ENCODE measurements at regions not wholly inside any gene's neighbourhood (a gene's known extent, or its start where the extent isn't known, plus 50 kb on each side); places are given as distances from the start of the nearest gene placed in this dataset.

- FAIRE-seq (no peak), DNase-seq (no peak)
- Histone ChIP-seq H3K4me1 (ENCODE audit: control insufficient read depth in 3 of 3, insufficient read depth in 2 of 3, low read depth in 1 of 3, low read length in 2 of 3) (peaks cover 3 to 17% (median 6%) of the 10 kb centered on the region in 3 donors), H3K9me3 (ENCODE audit: control insufficient read depth in 2 of 2, insufficient read depth in 1 of 2, low read depth in 1 of 2, low read length in 1 of 2) (no peaks in the 10 kb centered on the region), H3K27me3 (ENCODE audit: control insufficient read depth in 3 of 3, insufficient read depth in 3 of 3, low read length in 3 of 3) (no peaks in the 10 kb centered on the region), H3K36me3 (ENCODE audit: control insufficient read depth in 3 of 3, insufficient read depth in 2 of 3, low read depth in 1 of 3, low read length in 3 of 3) (no peaks in the 10 kb centered on the region), H3K27ac (ENCODE audit: low read depth in 1 of 3, low read length in 2 of 3) (no peak overlapping the region), H3K4me3 (ENCODE audit: low read depth in 1 of 3, low read length in 3 of 3) (no peak overlapping the region)
Measured at GRCh38 chr5:81854485-81854884, 103.6 kb upstream of the SSBP2 start.

GRCh38 chr5:81853030-81853357, 102.1 kb upstream of the SSBP2 start:
- H3K27ac ChIP-seq (ENCODE audit: low read depth in 1 of 3, low read length in 2 of 3) = peak overlapping the region in 2 of 3 donors; percentile 65 to 81
- FAIRE-seq = no peak
- H3K4me1 ChIP-seq (ENCODE audit: control insufficient read depth in 3 of 3, insufficient read depth in 2 of 3, low read depth in 1 of 3, low read length in 2 of 3) = peaks cover 3 to 20% (median 13%) of the 10 kb centered on the region in 3 donors
- peak overlapping the region in 1 of 3 donors; percentile 51 for H3K4me3 ChIP-seq (ENCODE audit: low read depth in 1 of 3, low read length in 3 of 3)
- H3K9me3 ChIP-seq (ENCODE audit: control insufficient read depth in 2 of 2, insufficient read depth in 1 of 2, low read depth in 1 of 2, low read length in 1 of 2) = no peaks in the 10 kb centered on the region
- H3K36me3 ChIP-seq (ENCODE audit: control insufficient read depth in 3 of 3, insufficient read depth in 2 of 3, low read depth in 1 of 3, low read length in 3 of 3) = no peaks in the 10 kb centered on the region
- no peak for DNase-seq
- WGBS, 3 donors = 81 to 88% (median 87%) methylated on average over 6 of the region's 6 CpGs
- no peaks in the 10 kb centered on the region for H3K27me3 ChIP-seq (ENCODE audit: control insufficient read depth in 3 of 3, insufficient read depth in 3 of 3, low read length in 3 of 3)

- FAIRE-seq = no peak
- H3K4me3 ChIP-seq (ENCODE audit: low read depth in 1 of 3, low read length in 3 of 3) = peak overlapping the region; percentile 39 to 53 (median 51)
- H3K9me3 ChIP-seq (ENCODE audit: control insufficient read depth in 2 of 2, insufficient read depth in 1 of 2, low read depth in 1 of 2, low read length in 1 of 2) = no peaks in the 10 kb centered on the region
- peaks cover 3 to 21% (median 13%) of the 10 kb centered on the region in 3 donors for H3K4me1 ChIP-seq (ENCODE audit: control insufficient read depth in 3 of 3, insufficient read depth in 2 of 3, low read depth in 1 of 3, low read length in 2 of 3)
- no peaks in the 10 kb centered on the region for H3K27me3 ChIP-seq (ENCODE audit: control insufficient read depth in 3 of 3, insufficient read depth in 3 of 3, low read length in 3 of 3)
- WGBS, 3 donors = 9 to 15% (median 11%) methylated on average over 23 to 26 of the region's 26 CpGs
- peak in 1 of 2 donors; percentile 43 for DNase-seq
- H3K36me3 ChIP-seq (ENCODE audit: control insufficient read depth in 3 of 3, insufficient read depth in 2 of 3, low read depth in 1 of 3, low read length in 3 of 3) = no peaks in the 10 kb centered on the region
- H3K27ac ChIP-seq (ENCODE audit: low read depth in 1 of 3, low read length in 2 of 3) = peak overlapping the region in 2 of 3 donors; percentile 81 to 85
Measured at GRCh38 chr5:81852291-81853029, 101.6 kb upstream of the SSBP2 start.

GRCh38 chr5:81851481-81852178, 100.7 kb upstream of the SSBP2 start:
- peak overlapping the region; percentile 60 to 97 (median 85) for H3K27ac ChIP-seq (ENCODE audit: low read depth in 1 of 3, low read length in 2 of 3)
- H3K36me3 ChIP-seq (ENCODE audit: control insufficient read depth in 3 of 3, insufficient read depth in 2 of 3, low read depth in 1 of 3, low read length in 3 of 3) = no peaks in the 10 kb centered on the region
- FAIRE-seq (no peak), DNase-seq (peak; percentile 92 to 98)
- H3K4me1 ChIP-seq (ENCODE audit: control insufficient read depth in 3 of 3, insufficient read depth in 2 of 3, low read depth in 1 of 3, low read length in 2 of 3) = peaks cover 3 to 21% (median 13%) of the 10 kb centered on the region in 3 donors
- no peaks in the 10 kb centered on the region for H3K27me3 ChIP-seq (ENCODE audit: control insufficient read depth in 3 of 3, insufficient read depth in 3 of 3, low read length in 3 of 3)
- WGBS, 3 donors = 0% methylated on average over 31 of the region's 31 CpGs
- peak overlapping the region; percentile 39 to 53 (median 51) for H3K4me3 ChIP-seq (ENCODE audit: low read depth in 1 of 3, low read length in 3 of 3)
- H3K9me3 ChIP-seq (ENCODE audit: control insufficient read depth in 2 of 2, insufficient read depth in 1 of 2, low read depth in 1 of 2, low read length in 1 of 2) = no peaks in the 10 kb centered on the region

- H3K4me3 ChIP-seq (ENCODE audit: low read depth in 1 of 3, low read length in 3 of 3) = peak overlapping the region in 2 of 3 donors; percentile 51 to 53
- peaks cover 3 to 21% (median 13%) of the 10 kb centered on the region in 3 donors for H3K4me1 ChIP-seq (ENCODE audit: control insufficient read depth in 3 of 3, insufficient read depth in 2 of 3, low read depth in 1 of 3, low read length in 2 of 3)
- no peaks in the 10 kb centered on the region for H3K36me3 ChIP-seq (ENCODE audit: control insufficient read depth in 3 of 3, insufficient read depth in 2 of 3, low read depth in 1 of 3, low read length in 3 of 3)
- H3K27me3 ChIP-seq (ENCODE audit: control insufficient read depth in 3 of 3, insufficient read depth in 3 of 3, low read length in 3 of 3) = no peaks in the 10 kb centered on the region
- H3K9me3 ChIP-seq (ENCODE audit: control insufficient read depth in 2 of 2, insufficient read depth in 1 of 2, low read depth in 1 of 2, low read length in 1 of 2) = no peaks in the 10 kb centered on the region
- H3K27ac ChIP-seq (ENCODE audit: low read depth in 1 of 3, low read length in 2 of 3) = peak overlapping the region; percentile 15 to 97 (median 85)
- no peak for FAIRE-seq
- DNase-seq = peak in 1 of 2 donors; percentile 8
- WGBS, 3 donors = 63 to 79% (median 65%) methylated on average over 6 of the region's 6 CpGs
Measured at GRCh38 chr5:81850501-81851357, 99.8 kb upstream of the SSBP2 start.

- H3K36me3 ChIP-seq (ENCODE audit: control insufficient read depth in 3 of 3, insufficient read depth in 2 of 3, low read depth in 1 of 3, low read length in 3 of 3) = no peaks in the 10 kb centered on the region
- DNase-seq = peak; percentile 18 to 43
- no peak overlapping the region for H3K4me3 ChIP-seq (ENCODE audit: low read depth in 1 of 3, low read length in 3 of 3)
- 55 to 71% (median 64%) methylated on average over 4 of the region's 4 CpGs for WGBS, 3 donors
- H3K9me3 ChIP-seq (ENCODE audit: control insufficient read depth in 2 of 2, insufficient read depth in 1 of 2, low read depth in 1 of 2, low read length in 1 of 2) = no peaks in the 10 kb centered on the region
- H3K27me3 ChIP-seq (ENCODE audit: control insufficient read depth in 3 of 3, insufficient read depth in 3 of 3, low read length in 3 of 3) = no peaks in the 10 kb centered on the region
- FAIRE-seq = no peak
- peaks cover 3 to 21% (median 13%) of the 10 kb centered on the region in 3 donors for H3K4me1 ChIP-seq (ENCODE audit: control insufficient read depth in 3 of 3, insufficient read depth in 2 of 3, low read depth in 1 of 3, low read length in 2 of 3)
- no peak overlapping the region for H3K27ac ChIP-seq (ENCODE audit: low read depth in 1 of 3, low read length in 2 of 3)
Measured at GRCh38 chr5:81849770-81850367, 99.0 kb upstream of the SSBP2 start.

GRCh38 chr5:81848362-81848880, 97.5 kb upstream of the SSBP2 start:
- H3K36me3 ChIP-seq (ENCODE audit: control insufficient read depth in 3 of 3, insufficient read depth in 2 of 3, low read depth in 1 of 3, low read length in 3 of 3) = no peaks in the 10 kb centered on the region
- DNase-seq (peak; percentile 38 to 54), FAIRE-seq (no peak)
- WGBS, 3 donors = 16 to 23% (median 20%) methylated on average over 1 of the region's 1 CpG
- no peaks in the 10 kb centered on the region for H3K27me3 ChIP-seq (ENCODE audit: control insufficient read depth in 3 of 3, insufficient read depth in 3 of 3, low read length in 3 of 3)
- no peaks in the 10 kb centered on the region for H3K9me3 ChIP-seq (ENCODE audit: control insufficient read depth in 2 of 2, insufficient read depth in 1 of 2, low read depth in 1 of 2, low read length in 1 of 2)
- no peak overlapping the region for H3K4me3 ChIP-seq (ENCODE audit: low read depth in 1 of 3, low read length in 3 of 3)
- peaks cover 3 to 21% (median 13%) of the 10 kb centered on the region in 3 donors for H3K4me1 ChIP-seq (ENCODE audit: control insufficient read depth in 3 of 3, insufficient read depth in 2 of 3, low read depth in 1 of 3, low read length in 2 of 3)
- no peak overlapping the region for H3K27ac ChIP-seq (ENCODE audit: low read depth in 1 of 3, low read length in 2 of 3)

- WGBS, 3 donors = 70 to 72% (median 70%) methylated on average over 1 of the region's 1 CpG
- no peak for DNase-seq
- no peak overlapping the region for H3K27ac ChIP-seq (ENCODE audit: low read depth in 1 of 3, low read length in 2 of 3)
Measured at GRCh38 chr5:81846301-81846700, 95.4 kb upstream of the SSBP2 start.

More at GRCh38 chr5:81846301-81846700, 95.4 kb upstream of the SSBP2 start:
- no peak for FAIRE-seq
- Histone ChIP-seq H3K4me1 (ENCODE audit: control insufficient read depth in 3 of 3, insufficient read depth in 2 of 3, low read depth in 1 of 3, low read length in 2 of 3) (peaks cover 3 to 15% (median 13%) of the 10 kb centered on the region in 3 donors), H3K36me3 (ENCODE audit: control insufficient read depth in 3 of 3, insufficient read depth in 2 of 3, low read depth in 1 of 3, low read length in 3 of 3) (no peaks in the 10 kb centered on the region), H3K27me3 (ENCODE audit: control insufficient read depth in 3 of 3, insufficient read depth in 3 of 3, low read length in 3 of 3) (no peaks in the 10 kb centered on the region), H3K9me3 (ENCODE audit: control insufficient read depth in 2 of 2, insufficient read depth in 1 of 2, low read depth in 1 of 2, low read length in 1 of 2) (no peaks in the 10 kb centered on the region), H3K4me3 (ENCODE audit: low read depth in 1 of 3, low read length in 3 of 3) (no peak overlapping the region)
